ENCODE measurements at regions not wholly inside any gene's neighbourhood (a gene's known extent, or its start where the extent isn't known, plus 50 kb on each side); places are given as distances from the start of the nearest gene placed in this dataset.

DNA sequence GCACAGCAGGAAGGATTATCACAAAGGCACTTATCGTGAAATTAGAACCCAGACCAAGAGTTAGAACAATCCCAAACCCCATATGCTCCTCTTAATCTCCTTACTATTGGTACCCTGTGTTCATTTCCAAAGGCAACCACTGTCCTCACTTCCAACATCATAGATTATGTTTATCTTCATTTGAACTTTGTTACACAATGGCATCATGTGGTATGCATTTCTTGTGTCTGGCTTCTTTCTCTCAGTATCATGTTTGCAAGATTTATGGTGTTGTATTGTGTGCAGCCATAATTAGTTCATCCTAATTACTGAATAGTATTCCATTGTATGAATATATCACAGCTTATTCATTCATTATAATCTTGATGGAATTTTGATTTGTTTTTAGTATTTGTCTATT is 124.6 kb upstream of the SEC61G start:
- no peak overlapping the region for H3K4me3 ChIP-seq (ENCODE audit: low read length)

DNA sequence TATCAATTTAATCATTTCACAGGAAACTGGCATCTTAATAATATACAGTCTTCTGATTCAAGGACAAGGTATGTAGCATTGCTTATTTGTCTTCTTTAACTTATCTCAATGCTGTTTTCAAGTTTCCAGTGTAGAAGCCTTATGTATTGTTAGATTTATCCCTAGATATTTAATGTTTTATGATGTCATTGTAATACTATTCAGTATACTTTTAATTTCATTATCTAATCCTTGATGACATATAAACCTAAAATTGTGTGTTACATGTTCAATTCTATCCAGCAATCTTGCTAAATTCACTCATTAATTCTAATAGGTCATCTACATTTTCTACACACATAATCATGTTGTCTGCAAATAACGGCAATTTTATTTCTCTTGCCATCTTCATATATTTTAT is 126.3 kb upstream of the SEC61G start:
- H3K4me1 ChIP-seq (ENCODE audit: low read length) = peaks cover 25% of the 10 kb centered on the region

More for the DNA sequence above, 124.6 kb upstream of the SEC61G start:
- Histone ChIP-seq H3K9me3 (ENCODE audit: insufficient read depth, low read length) (no peaks in the 10 kb centered on the region), H3K4me1 (ENCODE audit: low read length) (peaks cover 42% of the 10 kb centered on the region), H3K4me2 (ENCODE audit: low read length) (no peak overlapping the region), H3K36me3 (replicated peaks; ENCODE audit: low read depth, low read length) (peaks cover 2% of the 10 kb centered on the region), H3K27ac (ENCODE audit: low read length) (no peak overlapping the region), H2AFZ (ENCODE audit: low read depth, low read length) (no peak overlapping the region), H4K20me1 (ENCODE audit: insufficient read depth, low read length) (no peaks in the 10 kb centered on the region), H3K79me2 (ENCODE audit: low read length) (no peaks in the 10 kb centered on the region), H3K27me3 (ENCODE audit: low read depth, low read length) (no peaks in the 10 kb centered on the region), H3K9ac (ENCODE audit: low read length) (no peak overlapping the region)
- no peak for TF ChIP-seq EZH2phosphoT487 (IDR thresholded peaks at IDR 0.05; ENCODE audit: low read depth)
- TF ChIP-seq, protein P1, sequence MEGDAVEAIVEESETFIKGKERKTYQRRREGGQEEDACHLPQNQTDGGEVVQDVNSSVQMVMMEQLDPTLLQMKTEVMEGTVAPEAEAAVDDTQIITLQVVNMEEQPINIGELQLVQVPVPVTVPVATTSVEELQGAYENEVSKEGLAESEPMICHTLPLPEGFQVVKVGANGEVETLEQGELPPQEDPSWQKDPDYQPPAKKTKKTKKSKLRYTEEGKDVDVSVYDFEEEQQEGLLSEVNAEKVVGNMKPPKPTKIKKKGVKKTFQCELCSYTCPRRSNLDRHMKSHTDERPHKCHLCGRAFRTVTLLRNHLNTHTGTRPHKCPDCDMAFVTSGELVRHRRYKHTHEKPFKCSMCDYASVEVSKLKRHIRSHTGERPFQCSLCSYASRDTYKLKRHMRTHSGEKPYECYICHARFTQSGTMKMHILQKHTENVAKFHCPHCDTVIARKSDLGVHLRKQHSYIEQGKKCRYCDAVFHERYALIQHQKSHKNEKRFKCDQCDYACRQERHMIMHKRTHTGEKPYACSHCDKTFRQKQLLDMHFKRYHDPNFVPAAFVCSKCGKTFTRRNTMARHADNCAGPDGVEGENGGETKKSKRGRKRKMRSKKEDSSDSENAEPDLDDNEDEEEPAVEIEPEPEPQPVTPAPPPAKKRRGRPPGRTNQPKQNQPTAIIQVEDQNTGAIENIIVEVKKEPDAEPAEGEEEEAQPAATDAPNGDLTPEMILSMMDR (IDR thresholded peaks at IDR 0.05; ENCODE audit: low read depth, low read length) = no peak

DNA sequence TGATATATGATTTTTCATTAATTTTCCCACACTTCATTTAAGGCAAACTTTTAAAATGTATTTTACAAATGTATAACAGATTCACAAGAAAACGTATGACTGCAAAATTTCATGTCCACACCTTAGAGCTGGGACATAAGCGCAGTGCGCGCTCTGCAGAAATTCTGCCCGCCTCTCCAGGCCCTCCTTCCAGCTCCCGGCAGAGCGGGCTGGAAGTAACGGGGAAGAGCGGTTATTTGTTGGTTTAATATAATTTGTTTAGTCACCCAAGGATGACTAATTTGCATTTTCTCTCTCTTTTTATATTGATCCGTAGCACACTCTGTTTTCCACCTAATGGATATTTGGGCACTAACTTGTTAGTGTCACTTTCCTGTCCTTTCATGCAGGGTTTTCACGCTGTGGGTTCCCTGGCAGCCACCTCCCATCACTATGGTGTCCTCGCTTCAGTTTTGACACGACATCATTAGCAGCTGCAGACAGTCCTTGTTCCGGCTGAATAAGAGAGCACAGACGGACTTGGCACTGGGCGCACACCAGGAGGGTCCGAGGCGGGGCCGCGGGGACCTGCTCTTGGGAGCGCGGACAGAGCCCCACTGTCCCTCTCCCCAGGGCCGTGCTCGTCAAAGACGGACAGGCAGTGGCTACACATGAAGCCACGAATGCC is 129.2 kb upstream of the SEC61G start:
- no peak for TF ChIP-seq EZH2phosphoT487 (IDR thresholded peaks at IDR 0.05; ENCODE audit: low read depth)
- TF ChIP-seq, protein P1 (IDR thresholded peaks at IDR 0.05; ENCODE audit: low read depth, low read length) = no peak
- Histone ChIP-seq H2AFZ (ENCODE audit: low read depth, low read length) (no peak overlapping the region), H3K36me3 (replicated peaks; ENCODE audit: low read depth, low read length) (no peaks in the 10 kb centered on the region), H3K4me1 (ENCODE audit: low read length) (no peaks in the 10 kb centered on the region), H3K4me3 (ENCODE audit: low read length) (no peak overlapping the region), H3K79me2 (ENCODE audit: low read length) (no peaks in the 10 kb centered on the region), H3K9ac (ENCODE audit: low read length) (no peak overlapping the region), H3K27ac (ENCODE audit: low read length) (no peak overlapping the region), H3K27me3 (ENCODE audit: low read depth, low read length) (no peaks in the 10 kb centered on the region), H3K4me2 (ENCODE audit: low read length) (no peak overlapping the region), H4K20me1 (ENCODE audit: insufficient read depth, low read length) (no peaks in the 10 kb centered on the region), H3K9me3 (ENCODE audit: insufficient read depth, low read length) (no peaks in the 10 kb centered on the region)

More for the DNA sequence above, 126.3 kb upstream of the SEC61G start:
- Histone ChIP-seq H3K36me3 (replicated peaks; ENCODE audit: low read depth, low read length) (no peaks in the 10 kb centered on the region), H3K9me3 (ENCODE audit: insufficient read depth, low read length) (no peaks in the 10 kb centered on the region), H4K20me1 (ENCODE audit: insufficient read depth, low read length) (no peaks in the 10 kb centered on the region), H3K27ac (ENCODE audit: low read length) (no peak overlapping the region), H3K9ac (ENCODE audit: low read length) (no peak overlapping the region), H3K4me3 (ENCODE audit: low read length) (no peak overlapping the region), H3K4me2 (ENCODE audit: low read length) (no peak overlapping the region), H3K79me2 (ENCODE audit: low read length) (no peaks in the 10 kb centered on the region), H2AFZ (ENCODE audit: low read depth, low read length) (no peak overlapping the region), H3K27me3 (ENCODE audit: low read depth, low read length) (no peaks in the 10 kb centered on the region)
- TF ChIP-seq EZH2phosphoT487 (IDR thresholded peaks at IDR 0.05; ENCODE audit: low read depth) = no peak
- TF ChIP-seq, protein P1 (IDR thresholded peaks at IDR 0.05; ENCODE audit: low read depth, low read length) = no peak

- TF ChIP-seq EZH2phosphoT487 (IDR thresholded peaks at IDR 0.05; ENCODE audit: low read depth) = no peak
- TF ChIP-seq, protein P1 (IDR thresholded peaks at IDR 0.05; ENCODE audit: low read depth, low read length) = no peak
- Histone ChIP-seq H3K9ac (ENCODE audit: low read length) (no peak overlapping the region), H3K4me3 (ENCODE audit: low read length) (no peak overlapping the region), H3K4me1 (ENCODE audit: low read length) (peaks cover 1% of the 10 kb centered on the region; the same call in 1 of the 2 replicates), H2AFZ (ENCODE audit: low read depth, low read length) (no peak overlapping the region), H3K9me3 (ENCODE audit: insufficient read depth, low read length) (no peaks in the 10 kb centered on the region), H3K79me2 (ENCODE audit: low read length) (no peaks in the 10 kb centered on the region), H3K4me2 (ENCODE audit: low read length) (no peak overlapping the region), H3K27ac (ENCODE audit: low read length) (no peak overlapping the region), H3K36me3 (replicated peaks; ENCODE audit: low read depth, low read length) (no peaks in the 10 kb centered on the region), H4K20me1 (ENCODE audit: insufficient read depth, low read length) (no peaks in the 10 kb centered on the region), H3K27me3 (ENCODE audit: low read depth, low read length) (no peaks in the 10 kb centered on the region)
Observed at GRCh38 chr7:54888734-54889082, 129.7 kb upstream of the SEC61G start.
